C4-2B (cell line): ENCODE measurements at regions not wholly inside any gene's neighbourhood (a gene's known extent, or its start where the extent isn't known, plus 50 kb on each side); places are given as distances from the start of the nearest gene placed in this dataset.

ENCODE experiments used
- CTCF ChIP-seq: fragments of 450-650 bp; conservative IDR thresholded peaks from 2 replicates; pipeline ENCODE4 v1.5.1; 2017; ENCODE audit warnings: mild to moderate bottlenecking
- ZFX ChIP-seq: fragments of 450-650 bp; IDR thresholded peaks from 2 replicates; pipeline ENCODE4 v1.6.1; 2017

- TF ChIP-seq CTCF (no peak), ZFX (no peak)
These were observed 68.6 kb upstream of the CCDC39 start for GRCh38 chr3:180747805-180748361.
